ENCODE measurements at regions not wholly inside any gene's neighbourhood (a gene's known extent, or its start where the extent isn't known, plus 50 kb on each side); places are given as distances from the start of the nearest gene placed in this dataset.

GRCh38 chr7:136717910-136718557 is 150.4 kb upstream of the CHRM2 start:
- Mint-ChIP-seq H3K27ac (no peak overlapping the region), H3K27me3 (ENCODE audit: insufficient read depth) (no peaks in the 10 kb centered on the region), H3K4me3 (no peak overlapping the region), H3K36me3 (ENCODE audit: low read depth) (no peaks in the 10 kb centered on the region), H3K9me3 (no peaks in the 10 kb centered on the region), H3K4me1 (ENCODE audit: low read depth) (no peaks in the 10 kb centered on the region; the same call in 1 of the 2 replicates)
- TF ChIP-seq CTCF (IDR thresholded peaks at IDR 0.05), result no peak
- no peak for DNase-seq

- H3K4me1 Mint-ChIP-seq (ENCODE audit: low read depth), result no peaks in the 10 kb centered on the region; the same call in 1 of the 2 replicates
- DNase-seq, result no peak
- H3K4me3 Mint-ChIP-seq, result no peak overlapping the region
- no peaks in the 10 kb centered on the region for H3K36me3 Mint-ChIP-seq (ENCODE audit: low read depth)
- no peak overlapping the region for H3K27ac Mint-ChIP-seq
- no peaks in the 10 kb centered on the region; the same call in 1 of the 2 replicates for H3K27me3 Mint-ChIP-seq (ENCODE audit: insufficient read depth)
- H3K9me3 Mint-ChIP-seq, result no peaks in the 10 kb centered on the region
- no peak for TF ChIP-seq CTCF (IDR thresholded peaks at IDR 0.05)
These were observed 154.4 kb upstream of the CHRM2 start for GRCh38 chr7:136714062-136714461.

GRCh38 chr7:136710751-136711150 is 157.7 kb upstream of the CHRM2 start:
- H3K4me1 Mint-ChIP-seq (ENCODE audit: low read depth), result no peaks in the 10 kb centered on the region
- H3K36me3 Mint-ChIP-seq (ENCODE audit: low read depth), result no peaks in the 10 kb centered on the region
- no peaks in the 10 kb centered on the region for H3K9me3 Mint-ChIP-seq
- no peak overlapping the region for H3K27ac Mint-ChIP-seq
- no peak for DNase-seq
- no peak for TF ChIP-seq CTCF (IDR thresholded peaks at IDR 0.05)
- H3K4me3 Mint-ChIP-seq, result no peak overlapping the region
- H3K27me3 Mint-ChIP-seq (ENCODE audit: insufficient read depth), result no peaks in the 10 kb centered on the region; the same call in 1 of the 2 replicates

- H3K27me3 Mint-ChIP-seq (ENCODE audit: insufficient read depth), result no peaks in the 10 kb centered on the region; the same call in 1 of the 2 replicates
- H3K4me1 Mint-ChIP-seq (ENCODE audit: low read depth), result no peaks in the 10 kb centered on the region
- no peaks in the 10 kb centered on the region for H3K36me3 Mint-ChIP-seq (ENCODE audit: low read depth)
- no peak for TF ChIP-seq CTCF (IDR thresholded peaks at IDR 0.05)
- no peak for DNase-seq
- H3K4me3 Mint-ChIP-seq, result no peak overlapping the region
- no peaks in the 10 kb centered on the region for H3K9me3 Mint-ChIP-seq
- H3K27ac Mint-ChIP-seq, result no peak overlapping the region
These were observed 158.6 kb upstream of the CHRM2 start for GRCh38 chr7:136709876-136710275.

- H3K27ac Mint-ChIP-seq, result no peak overlapping the region
- H3K9me3 Mint-ChIP-seq, result no peaks in the 10 kb centered on the region; the same call in 1 of the 2 replicates
- no peaks in the 10 kb centered on the region for H3K36me3 Mint-ChIP-seq (ENCODE audit: low read depth)
- no peak overlapping the region for H3K4me3 Mint-ChIP-seq
- TF ChIP-seq CTCF (IDR thresholded peaks at IDR 0.05), result no peak
- H3K27me3 Mint-ChIP-seq (ENCODE audit: insufficient read depth), result no peaks in the 10 kb centered on the region; the same call in 1 of the 2 replicates
- DNase-seq, result no peak
- no peaks in the 10 kb centered on the region for H3K4me1 Mint-ChIP-seq (ENCODE audit: low read depth)
These were observed 165.5 kb upstream of the CHRM2 start for GRCh38 chr7:136702913-136703312.
